PC-3 (cell line): ENCODE measurements at regions not wholly inside any gene's neighbourhood (a gene's known extent, or its start where the extent isn't known, plus 50 kb on each side); places are given as distances from the start of the nearest gene placed in this dataset.
"Not testable (repeated sequence)": the region's sequence is repeated elsewhere in the genome, so short reads cannot be mapped to it uniquely, and the experiment has no call there.

ENCODE experiments used
- ATAC-seq: fragments of 200-7000 bp; cut with Tn5 transposase; 2 replicates; pipeline ENCODE4 v1.9.1; 2020; ENCODE audit warnings: mild to moderate bottlenecking, moderate library complexity
- BruUV-seq: library from RNA; stranded (reverse); fragments of 400-500 nt; replicated peaks from 2 replicates; lab custom pipeline; 2021; lab: Mats Ljungman, UMichigan
- CTCF ChIA-PET: fragments of 300-600 bp; sonication (Branson Sonifier 250); formaldehyde crosslinking; loops from one replicate; lab custom pipeline; 2022; ENCODE audit warnings: antibody characterized with exemption; lab: Charles Lee
- POLR2A ChIA-PET: fragments of 300-600 bp; sonication (Branson Sonifier 250); formaldehyde crosslinking; loops from one replicate; lab custom pipeline; 2022; ENCODE audit warnings: antibody characterized with exemption; ENCODE audit not compliant: unreplicated experiment; lab: Charles Lee
- DNase-seq: peaks from one replicate; pipeline ENCODE4 v3.0.0-alpha.2; 2015
- H2AFZ ChIP-seq: fragments of 300-600 bp; sonication (generic); 2 replicates; pipeline ENCODE4 v1.6.0; 2016; ENCODE audit warnings: antibody characterized with exemption, low read length
- H3F3A ChIP-seq: fragments of 300-600 bp; sonication (generic); one replicate; pipeline ENCODE4 v1.6.0; 2017; ENCODE audit warnings: antibody characterized with exemption, low read length, control low read depth, mild to moderate bottlenecking; ENCODE audit not compliant: unreplicated experiment
- H3K27ac ChIP-seq: fragments of 300-600 bp; sonication (generic); 2 replicates; pipeline ENCODE4 v1.5.1; 2016; ENCODE audit warnings: mild to moderate bottlenecking, low read length
- H3K27me3 ChIP-seq: fragments of 300-600 bp; sonication (generic); 2 replicates; pipeline ENCODE4 v1.6.1; 2016; ENCODE audit warnings: low read length, mixed read lengths
- H3K36me3 ChIP-seq: fragments of 300-600 bp; sonication (generic); 2 replicates; pipeline ENCODE4 v1.6.1; 2016; ENCODE audit warnings: low read depth, mixed run types, low read length, mixed read lengths
- H3K4me1 ChIP-seq: fragments of 300-600 bp; sonication (generic); 2 replicates; pipeline ENCODE4 v1.5.1; 2016; ENCODE audit warnings: low read length; ENCODE audit not compliant: insufficient read depth
- H3K4me2 ChIP-seq: fragments of 300-600 bp; sonication (generic); 2 replicates; pipeline ENCODE4 v1.6.0; 2016; ENCODE audit warnings: low read length
- H3K4me3 ChIP-seq: fragments of 300-600 bp; sonication (generic); 2 replicates; pipeline ENCODE4 v1.5.1; 2016; ENCODE audit warnings: mild to moderate bottlenecking, low read length, mixed read lengths
- H3K79me2 ChIP-seq: fragments of 300-600 bp; sonication (generic); 2 replicates; pipeline ENCODE4 v1.6.1; 2017; ENCODE audit warnings: low read length, mixed read lengths
- H3K9ac ChIP-seq: fragments of 300-600 bp; sonication (generic); 2 replicates; pipeline ENCODE4 v1.6.0; 2016; ENCODE audit warnings: mild to moderate bottlenecking, low read length
- H3K9me2 ChIP-seq: fragments of 300-600 bp; sonication (generic); replicated peaks from 2 replicates; pipeline ENCODE4 v1.6.1; 2016; ENCODE audit warnings: mixed run types, low read length, mixed read lengths
- H3K9me3 ChIP-seq: fragments of 300-600 bp; sonication (generic); 2 replicates; pipeline ENCODE4 v1.6.1; 2016; ENCODE audit warnings: low read length, mixed read lengths
- H4K20me1 ChIP-seq: fragments of 300-600 bp; sonication (generic); 2 replicates; pipeline ENCODE4 v1.6.1; 2016; ENCODE audit warnings: low read length, mixed read lengths
- CTCF ChIP-seq: fragments of 300-600 bp; sonication (generic); conservative IDR thresholded peaks from 2 replicates; pipeline ENCODE4 v1.5.1; 2017; ENCODE audit warnings: antibody characterized with exemption, low read depth, mild to moderate bottlenecking, low read length
- EZH2 ChIP-seq: fragments of 300-600 bp; sonication (generic); IDR thresholded peaks from one replicate; pipeline ENCODE4 v1.6.1; 2017; ENCODE audit warnings: antibody characterized with exemption, mild to moderate bottlenecking, low read length; ENCODE audit not compliant: unreplicated experiment
- EZH2phosphoT487 ChIP-seq: fragments of 300-600 bp; sonication (generic); IDR thresholded peaks from 2 replicates; pipeline ENCODE4 v1.6.1; 2018; ENCODE audit warnings: mild to moderate bottlenecking, antibody characterized with exemption, low read length, borderline replicate concordance
- intact Hi-C: fragments of 100-400 bp; cut with micrococcal nuclease; formaldehyde crosslinking; loops from 2 replicates; pipeline ENCODE4 v1.9.0; 2023

- Histone ChIP-seq H3F3A (no peaks in the 10 kb centered on the region), H4K20me1 (no peaks in the 10 kb centered on the region), H3K27ac (no peak overlapping the region), H3K79me2 (no peaks in the 10 kb centered on the region), H3K9me3 (no peaks in the 10 kb centered on the region), H3K4me3 (no peak overlapping the region), H3K36me3 (no peaks in the 10 kb centered on the region), H3K4me1 (no peaks in the 10 kb centered on the region), H3K4me2 (no peak overlapping the region), H2AFZ (no peak overlapping the region), H3K9me2 (no peaks in the 10 kb centered on the region), H3K27me3 (no peaks in the 10 kb centered on the region), H3K9ac (no peak overlapping the region)
- ATAC-seq (no peak), DNase-seq (no peak)
- intact Hi-C loops = no loop called here
- BruUV-seq = no TSS peak
- ChIA-PET CTCF (no interaction called here), POLR2A (no interaction called here)
- TF ChIP-seq EZH2 (no peak), CTCF (no peak), EZH2phosphoT487 (no peak)
Measured at GRCh38 chr5:67925511-67925910, 290.0 kb upstream of the PIK3R1 start.

GRCh38 chr5:67921004-67921601 is 294.5 kb upstream of the PIK3R1 start:
- H3K4me2 ChIP-seq = no peak overlapping the region
- H2AFZ ChIP-seq = no peak overlapping the region
- BruUV-seq = no TSS peak
- H3K79me2 ChIP-seq = no peaks in the 10 kb centered on the region
- intact Hi-C loops = no loop called here
- ATAC-seq (no peak), DNase-seq (no peak)
- TF ChIP-seq EZH2phosphoT487 (no peak), CTCF (no peak), EZH2 (no peak)
- ChIA-PET POLR2A (no interaction called here), CTCF (no interaction called here)
- H3K27ac ChIP-seq = no peak overlapping the region
- H3K36me3 ChIP-seq = no peaks in the 10 kb centered on the region
- no peaks in the 10 kb centered on the region for H3K9me2 ChIP-seq
- H3K27me3 ChIP-seq = no peaks in the 10 kb centered on the region
- no peak overlapping the region for H3K4me3 ChIP-seq
- no peaks in the 10 kb centered on the region for H3K9me3 ChIP-seq
- no peak overlapping the region for H3K9ac ChIP-seq
- no peaks in the 10 kb centered on the region for H3K4me1 ChIP-seq
- H3F3A ChIP-seq = no peaks in the 10 kb centered on the region
- H4K20me1 ChIP-seq = no peaks in the 10 kb centered on the region

- H4K20me1 ChIP-seq, POLR2A ChIA-PET, H3K9me3 ChIP-seq, H3K79me2 ChIP-seq, H2AFZ ChIP-seq, BruUV-seq, H3F3A ChIP-seq, ATAC-seq, CTCF ChIA-PET, intact Hi-C loops, H3K4me3 ChIP-seq, H3K27me3 ChIP-seq, H3K36me3 ChIP-seq, DNase-seq, H3K27ac ChIP-seq, H3K9me2 ChIP-seq, H3K9ac ChIP-seq, H3K4me1 ChIP-seq, H3K4me2 ChIP-seq: not testable (repeated sequence)
Measured at GRCh38 chr5:67919532-67919931, 296.0 kb upstream of the PIK3R1 start.
